Midbrain (tissue), 1 donor: ENCODE measurements at regions not wholly inside any gene's neighbourhood (a gene's known extent, or its start where the extent isn't known, plus 50 kb on each side); places are given as distances from the start of the nearest gene placed in this dataset.
"Not testable (repeated sequence)": the region's sequence is repeated elsewhere in the genome, so short reads cannot be mapped to it uniquely, and the experiment has no call there.

Experiments
- DNase-seq: peaks from one replicate; lab custom pipeline; 2025; lab: John Stamatoyannopoulos, UW

DNA sequence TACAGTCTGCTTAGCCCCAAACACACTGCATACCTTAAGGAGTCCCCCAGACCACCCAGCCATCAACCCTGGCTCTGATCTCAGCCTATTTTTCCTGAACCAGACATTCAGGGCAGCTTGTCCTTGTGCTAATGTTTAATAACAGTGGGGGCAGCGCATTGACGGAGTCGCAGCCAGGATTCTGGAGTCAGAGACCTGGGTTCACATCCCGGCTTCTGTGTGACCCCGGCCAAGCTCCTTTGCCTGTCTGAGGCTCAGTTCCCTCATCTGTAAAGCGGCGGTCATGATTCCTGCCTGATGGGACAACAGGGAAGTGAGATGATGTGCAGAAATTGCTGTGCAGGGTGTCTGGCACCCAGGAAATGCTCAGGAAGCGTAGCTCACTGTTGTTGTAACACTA is 63.1 kb downstream of the MATN1 start:
- DNase-seq: no peak

DNA sequence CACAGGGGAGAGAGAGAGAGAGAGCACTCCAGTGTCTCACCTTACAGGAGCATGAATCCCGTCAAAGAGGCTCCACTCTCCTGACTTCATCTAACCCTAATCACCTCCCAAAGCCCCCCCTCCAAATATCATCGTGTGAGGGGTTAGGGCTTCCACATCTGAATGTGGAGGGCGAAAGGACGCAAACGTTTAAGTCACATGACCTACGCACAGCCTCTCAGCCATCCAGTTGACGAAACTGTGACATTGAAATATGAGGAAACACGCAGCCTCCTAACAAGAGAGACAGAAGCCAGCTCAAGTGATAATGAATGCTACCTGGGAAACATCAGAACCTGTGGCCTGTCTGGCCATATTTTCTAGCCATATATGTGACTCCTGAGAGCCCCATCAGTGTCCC is 63.7 kb downstream of the MATN1 start:
- DNase-seq: no peak

DNA sequence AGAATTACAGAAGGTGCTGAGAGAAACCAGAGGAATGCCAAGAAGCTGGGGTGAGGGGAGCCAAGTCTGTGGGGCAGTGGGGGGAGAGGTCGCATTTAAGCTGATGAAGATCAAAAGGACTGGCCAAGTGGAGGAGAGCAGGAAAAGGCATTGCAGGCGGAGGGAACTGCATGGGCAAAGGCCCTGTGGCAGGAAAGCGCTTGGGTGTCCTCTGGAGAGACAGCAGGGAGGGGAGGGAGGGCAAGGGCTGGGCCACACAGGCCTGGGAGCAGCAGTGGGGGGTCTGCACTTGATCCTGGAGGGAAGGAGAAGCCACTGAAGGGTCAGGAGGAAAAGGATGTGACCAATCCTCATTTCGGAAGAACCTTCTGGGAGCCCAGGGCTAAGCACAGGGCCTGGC is 65.0 kb downstream of the MATN1 start:
- not testable (repeated sequence) for DNase-seq

DNA sequence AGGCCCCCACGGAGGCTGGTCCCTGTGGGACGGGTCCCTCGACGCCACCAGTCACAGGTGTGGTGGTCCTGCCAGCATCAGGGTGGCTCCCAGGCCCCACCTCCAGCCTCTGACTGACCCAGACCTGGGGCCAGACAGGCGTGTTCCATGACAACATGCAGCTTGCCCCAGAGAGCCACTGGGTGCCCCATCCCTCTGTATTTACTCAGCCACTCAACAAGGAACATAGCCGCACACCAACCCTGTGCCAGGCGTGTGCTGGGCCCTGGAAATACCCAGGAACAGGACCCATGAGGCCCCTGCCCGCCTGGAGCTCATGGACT is 65.4 kb downstream of the MATN1 start:
- no peak for DNase-seq

DNA sequence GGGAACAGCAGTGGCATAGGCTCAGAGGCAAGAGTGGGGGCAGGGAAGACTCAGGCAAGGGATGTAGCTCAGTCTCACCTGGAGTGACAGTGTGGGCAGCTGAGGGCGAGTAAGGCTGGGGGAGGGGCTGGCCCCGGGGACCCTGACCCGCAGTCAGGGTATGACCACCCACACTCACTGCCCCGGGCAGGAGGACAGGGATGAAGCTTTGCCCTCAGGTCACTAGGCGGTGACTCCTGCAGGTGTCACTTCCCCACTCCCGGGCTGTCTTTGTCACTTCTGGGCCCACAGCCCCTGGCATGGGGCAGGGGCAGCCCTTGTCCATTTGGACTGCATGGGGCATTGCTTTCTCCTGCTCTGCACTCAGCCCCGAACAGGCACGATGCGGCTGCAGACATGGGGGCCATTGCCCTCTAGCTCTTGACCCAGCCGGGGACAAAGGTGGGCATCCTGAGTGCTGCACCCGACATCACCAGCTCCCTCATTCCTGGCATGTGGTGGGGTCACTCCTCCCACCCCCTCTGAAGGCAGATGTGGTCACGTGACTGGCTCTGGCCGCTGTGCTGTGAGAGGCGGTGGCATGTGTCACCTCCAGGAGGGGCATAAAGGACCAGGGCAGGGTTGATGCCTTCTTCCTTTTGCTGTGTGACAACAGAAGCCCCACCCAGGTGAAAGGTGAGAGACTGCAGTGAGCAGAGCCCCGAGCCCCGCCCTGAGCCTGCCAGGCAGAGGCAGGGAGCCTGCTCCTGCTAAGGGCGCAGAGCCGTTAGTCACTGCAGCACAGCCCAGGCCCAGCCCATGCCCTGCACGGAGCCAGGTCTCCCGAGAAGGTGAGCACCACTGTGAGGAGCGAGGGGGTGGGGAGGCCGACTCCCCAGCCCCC is 66.0 kb downstream of the MATN1 start:
- DNase-seq: no peak

DNA sequence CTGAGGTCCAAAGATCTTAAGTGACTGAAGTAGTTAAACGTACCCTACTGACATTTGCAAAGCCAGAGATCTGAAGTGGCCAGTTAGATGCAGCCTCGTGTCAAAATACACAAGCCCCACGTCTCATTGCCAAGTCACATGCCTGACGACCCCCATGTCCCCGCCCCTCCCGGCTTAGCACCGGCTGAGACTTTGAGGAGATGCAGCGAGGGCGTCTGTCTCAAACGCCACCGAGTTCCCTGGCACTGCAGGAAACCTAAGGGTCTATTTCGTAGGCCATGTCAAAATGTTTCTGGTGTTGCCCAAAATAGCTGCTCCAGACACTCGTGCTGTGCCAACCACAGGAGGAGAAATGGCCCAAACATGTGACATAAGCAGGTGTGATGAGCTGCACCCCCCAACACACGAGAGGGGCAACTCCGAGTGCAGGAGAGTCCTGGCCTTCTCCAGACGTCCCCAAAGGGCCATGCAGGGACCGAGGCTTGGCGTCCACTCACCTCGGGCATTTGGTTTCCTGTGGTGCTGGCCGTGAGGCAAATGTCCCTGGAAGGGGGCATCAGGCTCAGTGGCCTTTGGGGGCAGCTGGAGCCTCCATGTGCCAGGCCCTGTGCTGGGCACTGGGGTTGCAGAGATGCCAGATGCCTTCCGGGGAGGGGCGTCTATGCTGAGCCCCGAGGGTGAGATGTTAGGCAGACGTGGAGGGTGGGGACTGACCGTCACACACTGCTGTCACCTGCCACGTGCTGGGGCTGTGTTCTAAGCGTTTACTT is 67.0 kb downstream of the MATN1 start:
- no peak for DNase-seq

DNA sequence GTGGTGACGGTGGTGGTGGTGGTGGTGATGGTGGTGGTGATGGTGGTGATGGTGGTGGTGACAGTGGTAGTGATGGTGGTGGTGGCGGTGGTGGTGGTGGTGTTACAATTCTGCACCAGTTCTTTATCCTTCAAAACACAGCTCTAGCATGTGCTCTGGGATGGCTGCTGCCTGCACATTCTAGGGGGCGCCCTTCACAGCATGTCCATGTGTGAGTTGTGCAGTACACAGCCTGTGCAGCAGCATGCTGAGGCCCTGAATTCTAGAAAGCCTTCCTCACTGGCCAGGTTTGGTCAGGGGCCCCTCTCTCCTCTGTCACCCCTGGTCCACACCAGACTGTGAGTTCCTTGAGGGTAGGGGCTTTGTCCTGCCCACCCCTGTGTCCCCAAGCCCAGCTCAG is 67.7 kb downstream of the MATN1 start:
- DNase-seq: no peak

DNA sequence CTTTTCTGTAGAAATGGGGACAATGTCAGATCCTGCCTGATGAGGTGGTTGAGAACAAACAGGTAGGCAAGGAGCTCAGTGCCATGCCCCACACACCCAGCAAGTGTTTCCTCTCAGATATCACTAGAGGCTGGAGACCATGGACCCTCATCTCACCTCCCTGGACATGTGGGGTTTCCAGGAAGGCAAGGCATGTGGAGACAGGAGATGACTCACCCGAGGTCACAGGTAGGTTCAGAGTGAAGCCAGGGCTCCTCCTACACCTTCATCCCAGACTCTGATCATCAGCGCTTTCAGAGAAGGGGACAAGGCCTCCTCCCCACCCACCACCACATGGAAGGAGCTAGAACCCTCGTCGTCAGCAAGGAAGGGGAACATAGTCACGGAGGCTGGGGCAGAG is 69.2 kb downstream of the MATN1 start:
- DNase-seq: no peak

DNA sequence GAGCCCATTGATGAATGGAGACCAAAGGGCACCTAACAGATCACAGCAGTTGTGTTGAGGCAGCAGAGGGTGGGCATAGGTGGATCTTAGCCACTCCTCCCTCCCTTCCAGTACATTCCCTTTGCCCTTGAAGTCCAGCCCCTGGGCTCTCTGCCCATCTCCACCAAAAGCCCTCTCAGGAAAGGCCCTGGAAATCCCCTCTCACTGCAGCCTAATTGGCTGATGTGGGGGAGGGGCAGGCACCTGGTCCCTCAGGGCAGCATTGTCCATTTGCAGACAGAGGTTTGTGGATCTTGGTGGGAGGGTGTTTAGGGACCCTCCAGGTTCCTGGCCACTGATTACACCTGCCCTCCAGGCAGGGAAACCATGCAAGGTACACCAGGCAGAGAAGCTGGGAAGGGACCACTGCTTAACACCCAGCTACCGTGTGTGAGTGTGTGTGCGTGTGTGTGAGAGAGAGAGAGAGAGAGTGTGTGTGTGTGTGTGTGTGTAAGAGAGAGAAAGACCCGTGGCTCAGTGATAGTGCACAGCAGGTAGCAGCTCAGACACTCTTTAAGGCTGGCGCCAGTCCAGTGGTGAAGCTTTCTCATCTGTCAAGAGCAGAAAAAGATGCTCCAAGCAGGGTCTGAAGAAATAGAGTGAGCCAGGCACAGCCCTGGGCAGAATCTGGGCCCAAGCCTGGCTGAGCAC is 71.1 kb downstream of the MATN1 start:
- peak; percentile 1 for DNase-seq

DNA sequence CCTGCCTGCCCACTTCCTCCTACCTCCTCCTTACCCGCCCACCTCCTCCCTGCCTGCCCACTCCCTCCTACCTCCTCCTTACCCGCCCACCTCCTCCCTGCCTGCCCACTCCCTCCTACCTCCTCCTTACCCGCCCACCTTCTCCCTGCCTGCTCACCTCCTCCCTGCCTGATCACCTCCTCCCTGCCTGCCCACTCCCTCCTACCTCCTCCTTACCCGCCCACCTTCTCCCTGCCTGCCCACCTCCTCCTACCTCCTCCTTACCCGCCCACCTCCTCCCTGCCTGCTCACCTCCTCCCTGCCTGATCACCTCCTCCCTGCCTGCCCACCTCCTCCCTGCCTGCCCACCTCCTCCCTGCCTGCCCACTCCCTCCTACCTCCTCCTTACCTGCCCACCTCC is 72.0 kb downstream of the MATN1 start:
- DNase-seq: not testable (repeated sequence)

DNA sequence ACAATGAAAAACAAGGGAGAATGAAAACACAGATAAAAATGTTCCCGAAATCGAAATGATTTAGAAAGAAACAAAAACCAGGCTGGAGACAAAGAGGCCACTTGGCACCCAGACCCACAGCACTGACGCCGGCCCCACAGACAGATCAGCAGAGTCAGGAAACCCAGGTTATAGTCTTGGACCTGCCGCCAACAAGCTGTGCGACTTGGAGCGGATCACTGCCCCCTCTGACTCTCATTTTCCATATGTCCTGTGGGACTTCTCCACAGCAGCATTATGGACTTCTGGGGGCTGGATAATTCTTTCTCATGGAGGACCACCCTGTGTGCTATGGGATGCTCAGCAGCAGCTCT is 72.4 kb downstream of the MATN1 start:
- DNase-seq: no peak

DNA sequence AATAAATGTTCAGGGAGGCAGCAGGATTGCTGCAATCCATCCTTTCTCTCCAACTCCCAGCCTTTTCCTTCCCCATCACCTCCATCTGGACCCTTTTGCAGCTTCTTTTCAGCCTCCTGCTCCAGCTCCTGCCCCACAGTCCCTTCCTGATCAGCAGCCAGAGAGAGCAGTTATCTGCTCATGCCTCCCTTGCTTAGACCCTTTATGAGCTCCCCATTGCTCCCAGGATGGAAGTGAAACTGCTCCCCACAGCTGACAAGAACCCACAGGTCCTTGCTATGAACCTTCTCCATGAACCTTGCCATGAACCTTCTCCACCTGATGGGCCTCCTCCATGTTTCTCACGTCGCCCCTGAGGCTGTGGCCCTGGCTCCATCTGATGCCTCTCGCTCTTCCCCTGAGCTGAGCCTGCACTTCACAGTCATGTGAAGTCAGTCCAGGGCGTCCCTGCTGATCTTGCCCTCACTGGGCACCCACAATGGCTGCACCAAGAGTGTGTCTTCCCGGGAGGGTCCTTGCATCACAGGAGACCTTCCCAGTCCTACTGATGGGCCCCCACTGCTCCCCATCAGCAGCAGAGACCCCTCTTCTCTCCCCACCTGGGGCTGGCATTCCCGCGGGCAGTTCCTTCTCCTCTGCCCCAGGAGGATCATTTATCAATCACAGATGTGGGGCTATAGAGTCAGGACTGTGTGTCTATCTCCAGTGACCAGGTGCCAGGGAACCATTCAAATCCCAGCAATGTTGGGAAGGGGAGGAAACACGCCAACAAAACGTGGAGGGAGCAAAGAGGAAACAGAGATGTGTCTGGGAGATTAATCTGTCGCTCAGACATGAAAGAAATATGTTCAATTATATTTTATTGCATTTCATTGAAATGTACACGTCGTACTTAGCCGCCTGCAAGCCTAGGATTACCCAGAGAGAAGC is 73.1 kb downstream of the MATN1 start:
- no peak for DNase-seq

DNA sequence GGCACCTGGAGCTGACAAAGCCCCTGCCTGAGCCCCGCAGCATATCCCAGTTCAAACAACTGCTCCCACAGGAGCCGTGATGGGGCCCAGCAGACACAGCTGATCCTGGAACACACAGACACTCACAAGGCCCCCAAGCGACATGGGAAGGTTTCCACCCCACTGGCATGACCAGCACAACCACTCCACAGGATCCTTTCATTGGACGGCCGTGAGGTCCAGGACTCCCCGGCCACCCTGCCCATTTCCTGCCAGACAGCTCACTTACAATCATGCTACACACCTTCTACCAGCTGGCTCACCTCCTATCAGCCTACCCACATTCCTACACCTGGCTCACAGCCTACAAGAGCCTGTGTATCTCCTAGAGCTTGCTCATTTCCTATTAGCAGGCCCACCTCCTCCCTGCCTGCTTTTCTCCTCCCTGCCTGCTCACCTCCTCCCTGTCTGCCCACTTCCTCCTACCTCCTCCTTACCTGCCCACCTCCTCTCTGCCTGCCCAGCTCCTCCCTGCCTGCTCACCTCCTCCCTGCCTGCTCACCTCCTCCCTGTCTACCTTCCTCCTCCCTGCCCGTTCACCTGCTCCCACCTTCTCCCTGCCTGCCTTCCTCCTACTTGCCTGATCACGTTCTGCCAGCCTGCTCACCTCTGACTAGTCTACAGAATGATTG is 73.9 kb downstream of the MATN1 start:
- no peak for DNase-seq

DNA sequence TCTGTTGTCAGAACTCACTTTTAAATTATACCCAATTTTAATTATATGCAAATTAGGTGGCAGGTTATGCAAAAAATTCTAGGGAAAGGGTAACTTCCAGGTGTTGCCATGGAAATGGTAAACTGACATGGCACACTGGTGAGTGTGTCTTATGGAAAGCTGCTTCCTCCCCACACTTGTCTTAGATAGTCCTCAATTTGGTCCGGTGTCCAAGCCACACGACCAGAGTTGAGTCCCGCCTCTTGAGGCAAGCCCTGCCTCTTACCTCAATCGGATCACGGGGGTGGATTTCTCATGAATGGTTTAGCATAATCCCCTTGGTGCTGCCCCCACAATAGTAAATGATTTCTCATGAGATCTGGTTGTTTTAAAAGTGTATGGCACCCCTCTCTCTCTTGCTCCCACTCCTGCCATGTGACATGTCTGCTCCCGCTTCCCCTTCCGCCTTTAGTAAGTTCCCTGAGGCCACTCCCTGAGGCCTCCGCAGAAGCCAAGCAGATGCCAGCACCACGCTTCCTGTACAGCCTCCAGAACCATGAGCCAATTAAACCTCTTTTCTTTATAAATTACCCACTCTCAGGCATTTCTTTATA is 74.9 kb downstream of the MATN1 start:
- no peak for DNase-seq

DNA sequence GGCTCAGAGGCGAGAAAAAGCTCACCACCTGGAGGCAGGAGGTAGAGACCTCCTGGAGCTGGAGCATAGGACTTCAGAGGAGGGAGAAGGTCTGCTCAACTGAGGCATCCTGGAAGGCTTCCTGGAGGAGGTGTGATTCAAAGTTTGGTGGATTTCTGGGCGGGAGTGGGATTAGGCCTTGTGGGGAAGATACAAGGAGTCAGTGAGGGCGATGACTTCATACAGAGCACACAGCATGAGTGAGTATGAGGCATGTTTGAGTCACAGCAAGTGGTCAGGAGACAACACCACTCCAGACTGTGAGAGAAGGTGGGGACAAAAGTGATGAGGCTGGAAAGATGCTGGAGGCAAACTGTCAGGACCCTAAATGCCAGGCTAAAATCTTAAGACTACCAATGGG is 77.6 kb downstream of the MATN1 start:
- no peak for DNase-seq

DNA sequence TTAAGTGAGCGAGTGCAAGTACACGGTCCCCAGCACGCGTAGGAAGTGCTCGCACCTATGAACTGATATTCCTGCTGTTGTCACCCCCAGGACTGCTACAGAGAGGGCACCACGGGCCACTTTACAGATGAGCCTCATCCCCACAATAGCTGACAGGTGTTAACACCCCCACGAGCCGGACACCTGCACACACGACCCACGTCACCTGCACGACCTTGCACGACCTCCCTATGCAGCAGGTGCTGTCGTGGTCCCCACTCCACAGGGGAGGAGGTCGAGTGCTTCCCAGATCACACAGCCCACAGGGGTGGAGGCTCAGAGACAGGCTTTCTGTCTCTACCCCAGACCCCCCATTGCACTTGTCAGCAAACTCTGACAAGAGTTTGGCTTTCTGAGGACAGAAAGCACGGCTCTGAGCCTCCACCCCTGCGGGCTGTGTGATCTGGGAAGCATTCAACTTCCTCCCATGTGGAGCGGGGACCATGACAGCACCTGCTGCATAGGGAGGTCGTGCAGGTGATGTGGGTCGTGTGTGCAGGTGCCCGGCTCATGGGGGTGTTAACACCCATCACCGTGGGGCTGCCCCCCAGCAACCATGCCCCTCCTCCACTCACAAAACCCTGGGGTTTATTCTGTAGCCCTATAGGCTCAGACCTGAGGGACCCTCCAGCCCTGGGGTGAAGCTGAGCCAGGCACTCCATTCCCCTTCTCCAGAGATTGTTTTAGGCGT is 80.8 kb downstream of the MATN1 start:
- no peak for DNase-seq

DNA sequence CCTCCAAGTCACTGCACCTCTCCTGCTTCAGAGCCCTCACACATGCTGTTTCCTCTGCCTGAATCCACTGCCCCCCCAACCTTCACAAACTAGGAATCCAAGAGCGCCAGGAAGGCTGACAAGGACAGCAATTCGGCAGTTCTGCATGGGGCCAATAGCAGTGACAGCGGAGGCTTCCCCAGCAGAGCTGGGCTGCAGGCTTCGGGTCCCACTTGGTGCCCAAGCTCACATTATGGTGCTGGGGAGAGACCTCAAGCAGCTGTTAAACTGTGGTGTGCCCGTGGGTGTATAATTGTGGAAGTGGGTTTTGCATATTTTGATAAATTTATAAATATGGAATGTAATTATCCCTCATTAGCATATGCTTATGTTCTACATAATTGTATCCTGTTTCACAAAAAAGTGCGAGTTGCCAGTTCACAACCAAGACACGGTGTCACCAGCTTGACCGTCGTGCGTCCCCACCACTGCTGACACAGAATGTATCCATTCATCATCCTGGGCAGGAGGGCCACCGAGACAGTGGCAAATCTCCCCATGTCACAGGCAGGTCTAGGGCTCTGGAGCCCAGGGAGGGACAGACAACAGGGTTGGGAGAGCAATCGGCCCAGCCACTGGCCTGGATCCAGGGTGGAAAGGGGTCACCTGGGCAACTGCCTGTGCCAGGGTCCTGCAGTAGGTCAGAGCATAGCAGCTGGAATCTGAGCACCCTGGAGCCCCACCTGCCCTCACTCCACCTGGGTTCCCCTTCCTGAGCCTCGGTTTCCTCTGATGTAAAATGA is 81.6 kb downstream of the MATN1 start:
- DNase-seq: no peak

DNA sequence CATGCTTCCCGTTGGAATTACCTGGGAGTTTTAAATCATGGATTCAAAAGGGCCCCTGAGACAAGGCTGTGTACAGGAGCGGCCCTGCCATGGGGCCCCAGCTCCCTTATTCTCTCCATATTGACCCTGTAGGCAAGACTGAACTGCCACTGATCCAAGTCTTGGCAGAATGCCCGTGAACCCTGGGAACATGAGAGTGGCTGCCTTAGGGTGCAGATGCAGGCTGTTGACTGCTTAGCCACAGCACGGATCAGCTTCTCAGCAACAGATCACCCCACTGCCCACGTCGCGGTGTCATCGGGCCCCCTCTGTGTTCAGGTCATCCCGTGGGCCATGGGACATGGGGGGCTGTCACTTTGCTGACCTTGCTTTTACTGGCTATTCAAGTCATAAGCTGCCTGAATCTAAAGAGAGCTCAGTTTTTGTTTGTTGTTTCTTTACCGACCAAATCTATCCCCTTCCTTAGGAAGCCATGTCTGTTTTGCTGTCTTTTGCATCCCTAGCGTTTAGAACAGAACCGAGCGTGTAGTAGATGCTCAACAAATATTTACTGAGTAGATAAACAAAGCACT is 83.4 kb downstream of the MATN1 start:
- DNase-seq: no peak

DNA sequence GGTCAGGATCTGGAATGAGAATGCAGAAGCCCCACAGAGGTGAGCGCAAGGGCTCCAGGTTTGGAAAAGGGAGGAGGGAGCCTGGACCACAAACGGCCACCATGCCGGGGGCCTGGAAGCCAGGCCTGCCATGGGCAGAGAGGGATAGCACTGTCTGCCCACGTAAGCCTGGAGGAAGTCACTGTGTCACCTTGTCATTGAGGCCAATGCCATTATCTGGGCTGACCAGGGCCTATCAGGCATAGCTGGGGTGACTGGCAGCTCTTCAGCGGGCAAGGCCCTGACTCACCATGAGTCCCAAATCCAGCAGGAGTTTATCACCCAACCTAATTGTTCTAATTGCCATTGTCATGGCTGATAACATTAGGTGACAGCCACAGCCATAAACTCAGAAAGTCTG is 84.6 kb downstream of the MATN1 start:
- no peak for DNase-seq
